Transverse colon (tissue), 4 donors: ENCODE measurements at regions not wholly inside any gene's neighbourhood (a gene's known extent, or its start where the extent isn't known, plus 50 kb on each side); places are given as distances from the start of the nearest gene placed in this dataset.

ENCODE experiments used
- DNase-seq: peaks from one replicate; pipeline ENCODE4 v3.0.0-alpha.2; 2019
- H3K27ac ChIP-seq, 4 donors: fragments of 200-600 bp; sonication (generic); 2 replicates each; pipeline ENCODE4 v1.5.1; 2016 to 2018; ENCODE audit warnings: inconsistent platforms in 4 of 4
- H3K27me3 ChIP-seq: fragments of 200-600 bp; sonication (generic); 2 replicates; pipeline ENCODE4 v1.5.1; 2017; ENCODE audit warnings: inconsistent platforms
- H3K36me3 ChIP-seq, 4 donors: fragments of 200-600 bp; sonication (generic); 2 replicates each; pipeline ENCODE4 v1.5.1; 2017 to 2019; ENCODE audit warnings: inconsistent platforms in 4 of 4
- H3K4me1 ChIP-seq, 4 donors: fragments of 200-600 bp; sonication (generic); 2 replicates each; pipeline ENCODE4 v1.5.1; 2017 to 2020; ENCODE audit warnings: inconsistent platforms in 4 of 4
- H3K4me3 ChIP-seq, 4 donors: fragments of 200-600 bp; sonication (generic); 1 replicate in 1 of 4; 2 replicates in 3 of 4; pipeline versions ENCODE4 v1.5.1 to v1.6.1; 2017 to 2019; ENCODE audit warnings: inconsistent platforms in 4 of 4
- H3K9me3 ChIP-seq, 2 donors: fragments of 200-600 bp; sonication (generic); 2 replicates each; pipeline ENCODE4 v1.5.1; 2017 to 2019; ENCODE audit warnings: inconsistent platforms in 2 of 2
- CTCF ChIP-seq, 5 experiments: fragments of 200-600 bp in 3 of 5; fragments of 450-650 bp in 2 of 5; sonication (generic) in 3 of 5; IDR thresholded peaks; 1 replicate in 2 of 5; 2 replicates in 3 of 5; pipeline ENCODE4 v1.5.1; 2016 to 2017; ENCODE audit warnings: antibody characterized with exemption in 5 of 5, inconsistent platforms in 3 of 5, mild to moderate bottlenecking in 2 of 5, moderate library complexity in 1 of 5
- EP300 ChIP-seq: sonication (generic); formaldehyde crosslinking; IDR thresholded peaks from one replicate; pipeline ENCODE4 v1.6.1; 2017; ENCODE audit warnings: antibody characterized with exemption, low read depth
- POLR2A ChIP-seq: fragments of 450-650 bp; IDR thresholded peaks from one replicate; pipeline ENCODE4 v1.6.1; 2016; ENCODE audit warnings: antibody characterized with exemption, mild to moderate bottlenecking, moderate library complexity
- POLR2AphosphoS5 ChIP-seq, 3 donors: sonication (generic); formaldehyde crosslinking; IDR thresholded peaks; one replicate each; pipeline ENCODE4 v1.6.1; 2016; ENCODE audit warnings: antibody characterized with exemption in 3 of 3
- WGBS, 2 donors: methylation state at CpG; one replicate each; pipeline ENCODE4 v1.1.5; 2018; ENCODE audit warnings: low coverage in 1 of 2; 5-methylcytosine and 5-hydroxymethylcytosine counted together
- in situ Hi-C, 4 donors: fragments of 200-750 bp; cut with MboI; loops; one replicate each; pipeline versions ENCODE4 v1.15.0 to v1.15.1; 2017; ENCODE audit warnings: low sequenced_read_pairs in 3 of 4, low pct_ligation_motif_present in 1 of 4, low pct_unique_long_range_greater_than_20kb in 1 of 4
- intact Hi-C: fragments of 100-400 bp; cut with DNase I; formaldehyde crosslinking; loops from one replicate; pipeline ENCODE4 v1.15.1; 2023; ENCODE audit warnings: low total_unique reads

GRCh38 chrX:530726-531610, 99.6 kb upstream of the SHOX start:
- no peak for DNase-seq
- TF ChIP-seq CTCF (IDR thresholded peaks at IDR 0.05) (no peak), EP300 (no peak), POLR2AphosphoS5 (IDR thresholded peaks at IDR 0.05) (no peak), POLR2A (no peak)
- intact Hi-C loops (no loop called here), in situ Hi-C loops (no loop called here)
- H3K4me1 ChIP-seq = no peaks in the 10 kb centered on the region
- WGBS, 2 donors = 67 to 78% methylated on average over 3 to 19 of the region's 19 CpGs
- no peaks in the 10 kb centered on the region for H3K27me3 ChIP-seq
- H3K36me3 ChIP-seq = no peaks in the 10 kb centered on the region
- no peaks in the 10 kb centered on the region for H3K9me3 ChIP-seq
- no peak overlapping the region for H3K27ac ChIP-seq
- no peak overlapping the region for H3K4me3 ChIP-seq

- Histone ChIP-seq H3K4me1 (no peaks in the 10 kb centered on the region), H3K4me3 (no peak overlapping the region), H3K36me3 (no peaks in the 10 kb centered on the region), H3K27me3 (no peaks in the 10 kb centered on the region), H3K9me3 (no peaks in the 10 kb centered on the region), H3K27ac (no peak overlapping the region)
- TF ChIP-seq EP300 (no peak), CTCF (IDR thresholded peaks at IDR 0.05) (no peak), POLR2AphosphoS5 (IDR thresholded peaks at IDR 0.05) (no peak)
- intact Hi-C loops = no loop called here
- 15% methylated on average over 6 of the region's 6 CpGs; no CpG with 5 or more reads in 1 of the 2 donors for WGBS, 2 donors
- in situ Hi-C loops = no loop called here
- DNase-seq = no peak
These were observed 99.0 kb upstream of the SHOX start for GRCh38 chrX:531611-531936.

GRCh38 chrX:534804-535203, 95.8 kb upstream of the SHOX start:
- no peak for DNase-seq
- H3K36me3 ChIP-seq = no peaks in the 10 kb centered on the region
- no peaks in the 10 kb centered on the region for H3K27me3 ChIP-seq
- H3K4me3 ChIP-seq = no peak overlapping the region
- peaks cover 0 to 3% of the 10 kb centered on the region in 2 donors for H3K9me3 ChIP-seq
- TF ChIP-seq POLR2AphosphoS5 (IDR thresholded peaks at IDR 0.05) (no peak), CTCF (IDR thresholded peaks at IDR 0.05) (no peak), POLR2A (no peak), EP300 (no peak)
- H3K4me1 ChIP-seq = no peaks in the 10 kb centered on the region
- no peak overlapping the region for H3K27ac ChIP-seq
- in situ Hi-C loops = no loop called here
- intact Hi-C loops = no loop called here

GRCh38 chrX:536616-537015, 94.0 kb upstream of the SHOX start:
- 92% methylated on average over 5 to 19 of the region's 19 CpGs for WGBS, 2 donors
- no peaks in the 10 kb centered on the region for H3K36me3 ChIP-seq
- intact Hi-C loops = no loop called here
- H3K4me3 ChIP-seq = no peak overlapping the region
- H3K4me1 ChIP-seq = no peaks in the 10 kb centered on the region
- no peak overlapping the region for H3K27ac ChIP-seq
- no peak for DNase-seq
- H3K9me3 ChIP-seq = peaks cover 0 to 3% of the 10 kb centered on the region in 2 donors
- TF ChIP-seq POLR2A = no peak
- no peak for TF ChIP-seq POLR2AphosphoS5 (IDR thresholded peaks at IDR 0.05)
- TF ChIP-seq EP300 = no peak
- TF ChIP-seq CTCF (IDR thresholded peaks at IDR 0.05) = no peak
- in situ Hi-C loops = no loop called here
- H3K27me3 ChIP-seq = no peaks in the 10 kb centered on the region
